NT2/D1 (cell line): ENCODE measurements at regions not wholly inside any gene's neighbourhood (a gene's known extent, or its start where the extent isn't known, plus 50 kb on each side); places are given as distances from the start of the nearest gene placed in this dataset.

Experiments used
- SUZ12 ChIP-seq: IDR thresholded peaks from 2 replicates; pipeline ENCODE4 v1.6.1; 2011; ENCODE audit not compliant: insufficient read length, insufficient read depth; ENCODE audit errors: extremely low read depth
- YY1 ChIP-seq: IDR thresholded peaks from 2 replicates; pipeline ENCODE4 v1.6.1; 2011; ENCODE audit not compliant: insufficient read length, insufficient read depth
- ZNF274 ChIP-seq: IDR thresholded peaks from 2 replicates; pipeline ENCODE4 v1.6.1; 2011; ENCODE audit warnings: mild to moderate bottlenecking, low read depth, low read length

DNA sequence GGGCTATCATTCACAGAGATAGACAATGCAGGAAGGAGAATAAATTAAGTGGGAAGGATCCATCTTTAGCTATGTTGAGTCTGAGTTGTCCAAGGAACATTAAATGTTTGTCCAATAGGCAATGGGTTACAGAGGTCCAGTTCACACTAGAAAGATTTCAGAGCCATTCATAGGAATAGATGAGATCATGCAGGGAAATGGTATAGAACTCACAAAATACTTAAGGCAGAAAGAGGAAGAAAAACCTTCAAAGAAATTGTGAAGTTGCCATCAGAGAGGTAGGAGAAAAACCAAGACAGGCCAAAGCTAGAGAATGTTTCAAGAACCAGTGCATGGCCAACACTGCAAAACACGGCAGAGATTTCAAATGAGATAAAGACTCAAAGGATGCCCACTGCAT lies 94.1 kb downstream of the PHLDA1 start:
- TF ChIP-seq YY1 (no peak), SUZ12 (no peak), ZNF274 (no peak)
